Neural progenitor cell (in vitro differentiated cells): ENCODE measurements at regions not wholly inside any gene's neighbourhood (a gene's known extent, or its start where the extent isn't known, plus 50 kb on each side); places are given as distances from the start of the nearest gene placed in this dataset.

Experiments
- EZH2 ChIP-seq: fragments of 200-600 bp; sonication (generic); IDR thresholded peaks from 2 replicates; pipeline ENCODE4 v1.6.1; 2017; ENCODE audit warnings: antibody characterized with exemption, mild to moderate bottlenecking, moderate library complexity
- EZH2phosphoT487 ChIP-seq: fragments of 200-600 bp; sonication (generic); IDR thresholded peaks from 2 replicates; pipeline ENCODE4 v1.6.1; 2017; ENCODE audit warnings: antibody characterized with exemption
- TF ChIP-seq, protein P1 (sequence below): fragments of 200-600 bp; sonication (generic); IDR thresholded peaks from 2 replicates; pipeline ENCODE4 v1.5.1; 2017; ENCODE audit warnings: antibody characterized with exemption, mild to moderate bottlenecking

DNA sequence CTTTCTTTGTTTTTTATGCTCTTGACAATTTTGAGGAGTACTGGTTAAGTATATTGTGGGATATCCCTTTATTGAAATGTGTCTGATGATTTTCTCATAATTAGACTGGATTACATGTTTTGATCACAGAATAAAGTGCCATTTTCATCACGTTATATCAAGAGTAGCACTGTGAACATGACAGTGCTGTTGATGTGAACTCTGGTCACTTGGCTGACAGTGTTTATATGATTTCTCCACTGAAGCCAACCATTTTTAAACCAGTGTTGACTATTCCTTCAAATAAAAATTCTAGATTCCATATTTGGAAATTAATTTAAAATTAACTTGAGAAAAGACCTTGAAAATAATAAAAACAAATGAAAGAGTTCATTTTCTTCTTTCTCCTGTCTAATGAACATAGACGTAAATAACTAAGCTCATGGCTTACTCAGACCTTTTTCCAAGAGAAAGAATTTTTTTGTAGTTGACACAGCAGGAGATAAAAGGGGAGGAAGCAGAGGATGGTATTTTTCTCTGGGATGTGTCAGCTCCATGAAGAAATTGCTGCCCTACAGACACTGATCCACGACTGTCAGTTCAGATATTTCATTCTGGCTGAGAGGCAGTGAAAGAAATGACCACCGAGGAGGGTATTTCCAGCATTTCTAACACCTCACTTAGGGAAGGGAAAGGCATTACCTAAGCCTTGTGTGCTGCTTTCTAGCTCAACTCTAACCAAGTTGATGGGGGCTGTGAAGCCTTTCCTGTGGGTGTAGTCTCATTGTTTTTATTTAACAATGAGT lies 150.9 kb upstream of the ANK2 start:
- TF ChIP-seq EZH2phosphoT487 (no peak), EZH2 (no peak)
- TF ChIP-seq, protein P1, sequence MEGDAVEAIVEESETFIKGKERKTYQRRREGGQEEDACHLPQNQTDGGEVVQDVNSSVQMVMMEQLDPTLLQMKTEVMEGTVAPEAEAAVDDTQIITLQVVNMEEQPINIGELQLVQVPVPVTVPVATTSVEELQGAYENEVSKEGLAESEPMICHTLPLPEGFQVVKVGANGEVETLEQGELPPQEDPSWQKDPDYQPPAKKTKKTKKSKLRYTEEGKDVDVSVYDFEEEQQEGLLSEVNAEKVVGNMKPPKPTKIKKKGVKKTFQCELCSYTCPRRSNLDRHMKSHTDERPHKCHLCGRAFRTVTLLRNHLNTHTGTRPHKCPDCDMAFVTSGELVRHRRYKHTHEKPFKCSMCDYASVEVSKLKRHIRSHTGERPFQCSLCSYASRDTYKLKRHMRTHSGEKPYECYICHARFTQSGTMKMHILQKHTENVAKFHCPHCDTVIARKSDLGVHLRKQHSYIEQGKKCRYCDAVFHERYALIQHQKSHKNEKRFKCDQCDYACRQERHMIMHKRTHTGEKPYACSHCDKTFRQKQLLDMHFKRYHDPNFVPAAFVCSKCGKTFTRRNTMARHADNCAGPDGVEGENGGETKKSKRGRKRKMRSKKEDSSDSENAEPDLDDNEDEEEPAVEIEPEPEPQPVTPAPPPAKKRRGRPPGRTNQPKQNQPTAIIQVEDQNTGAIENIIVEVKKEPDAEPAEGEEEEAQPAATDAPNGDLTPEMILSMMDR: no peak
